Hepatocyte (in vitro differentiated cells): ENCODE measurements at regions not wholly inside any gene's neighbourhood (a gene's known extent, or its start where the extent isn't known, plus 50 kb on each side); places are given as distances from the start of the nearest gene placed in this dataset.

Source experiments
- DNase-seq: peaks from one replicate; pipeline ENCODE4 v3.0.0-alpha.2; 2016; ENCODE audit warnings: low spot score
- H2AFZ ChIP-seq: fragments of 200-600 bp; sonication (generic); 2 replicates; pipeline ENCODE4 v1.6.0; 2016; ENCODE audit warnings: antibody characterized with exemption, mild to moderate bottlenecking
- H3K27ac ChIP-seq: fragments of 200-600 bp; sonication (generic); 2 replicates; pipeline ENCODE4 v1.5.1; 2016; ENCODE audit warnings: mild to moderate bottlenecking
- H3K27me3 ChIP-seq: fragments of 200-600 bp; sonication (generic); 2 replicates; pipeline ENCODE4 v1.6.1; 2016
- H3K36me3 ChIP-seq: fragments of 200-600 bp; sonication (generic); replicated peaks from 2 replicates; pipeline ENCODE4 v1.5.1; 2016; ENCODE audit warnings: low read depth; ENCODE audit not compliant: insufficient read depth
- H3K4me1 ChIP-seq: fragments of 200-600 bp; sonication (generic); 2 replicates; pipeline ENCODE4 v1.5.1; 2016; ENCODE audit warnings: mild to moderate bottlenecking, moderate library complexity; ENCODE audit not compliant: insufficient read depth
- H3K4me2 ChIP-seq: fragments of 200-600 bp; sonication (generic); 2 replicates; pipeline ENCODE4 v1.6.0; 2016
- H3K4me3 ChIP-seq: fragments of 200-600 bp; sonication (generic); 2 replicates; pipeline ENCODE4 v1.5.1; 2016; ENCODE audit warnings: mild to moderate bottlenecking
- H3K79me2 ChIP-seq: fragments of 200-600 bp; sonication (generic); 2 replicates; pipeline ENCODE4 v1.6.0; 2017; ENCODE audit warnings: mild to moderate bottlenecking
- H3K9me2 ChIP-seq: fragments of 200-600 bp; sonication (generic); replicated peaks from 2 replicates; pipeline ENCODE4 v1.6.0; 2017; ENCODE audit warnings: mild to moderate bottlenecking; ENCODE audit not compliant: insufficient read depth
- H3K9me3 ChIP-seq: fragments of 200-600 bp; sonication (generic); 2 replicates; pipeline ENCODE4 v1.5.1; 2016; ENCODE audit warnings: low read depth, mild to moderate bottlenecking
- H4K20me1 ChIP-seq: fragments of 200-600 bp; sonication (generic); 2 replicates; pipeline ENCODE4 v1.6.0; 2016; ENCODE audit warnings: mild to moderate bottlenecking; ENCODE audit not compliant: insufficient read depth, poor library complexity, severe bottlenecking
- EZH2 ChIP-seq: fragments of 200-600 bp; sonication (generic); IDR thresholded peaks from 2 replicates; pipeline ENCODE4 v1.6.1; 2016; ENCODE audit warnings: antibody characterized with exemption, mild to moderate bottlenecking, borderline replicate concordance
- EZH2phosphoT487 ChIP-seq: fragments of 200-600 bp; sonication (generic); IDR thresholded peaks from one replicate; pipeline ENCODE4 v1.6.1; 2018; ENCODE audit warnings: antibody characterized with exemption, mild to moderate bottlenecking, low read depth, moderate library complexity; ENCODE audit not compliant: unreplicated experiment, severe bottlenecking
- WGBS: methylation state at CpG from one replicate; pipeline ENCODE4 v1.1.6; 2016; ENCODE audit warnings: low lambda C conversion rate; ENCODE audit errors: missing lambda C conversion rate; 5-methylcytosine and 5-hydroxymethylcytosine counted together
- TF ChIP-seq, protein P1 (sequence below): fragments of 200-600 bp; sonication (generic); IDR thresholded peaks from 2 replicates; pipeline ENCODE4 v1.5.1; 2016; ENCODE audit warnings: antibody characterized with exemption, mild to moderate bottlenecking; ENCODE audit not compliant: poor library complexity

DNA sequence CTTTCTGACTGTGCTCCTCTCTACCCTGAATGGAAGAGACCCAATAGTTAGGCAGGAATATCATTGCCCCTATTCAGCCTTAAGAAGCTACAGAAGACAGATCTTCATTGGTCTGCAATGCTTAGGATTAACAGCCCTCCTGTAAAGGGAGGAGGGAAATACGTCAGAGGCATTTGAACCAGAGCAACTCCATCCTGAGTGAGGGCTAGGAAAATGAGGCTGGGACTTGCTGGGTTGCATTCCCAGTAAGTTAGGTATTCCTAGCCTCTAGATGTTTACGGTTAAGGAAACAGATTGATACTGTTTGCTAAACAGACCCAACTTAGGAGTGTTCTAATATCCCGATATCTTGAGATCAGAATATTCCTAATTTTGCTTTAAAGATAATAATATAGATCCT is 63.5 kb downstream of the PCDH18 start:
- H3K27me3 ChIP-seq, result no peaks in the 10 kb centered on the region
- TF ChIP-seq EZH2, result no peak
- TF ChIP-seq, protein P1, sequence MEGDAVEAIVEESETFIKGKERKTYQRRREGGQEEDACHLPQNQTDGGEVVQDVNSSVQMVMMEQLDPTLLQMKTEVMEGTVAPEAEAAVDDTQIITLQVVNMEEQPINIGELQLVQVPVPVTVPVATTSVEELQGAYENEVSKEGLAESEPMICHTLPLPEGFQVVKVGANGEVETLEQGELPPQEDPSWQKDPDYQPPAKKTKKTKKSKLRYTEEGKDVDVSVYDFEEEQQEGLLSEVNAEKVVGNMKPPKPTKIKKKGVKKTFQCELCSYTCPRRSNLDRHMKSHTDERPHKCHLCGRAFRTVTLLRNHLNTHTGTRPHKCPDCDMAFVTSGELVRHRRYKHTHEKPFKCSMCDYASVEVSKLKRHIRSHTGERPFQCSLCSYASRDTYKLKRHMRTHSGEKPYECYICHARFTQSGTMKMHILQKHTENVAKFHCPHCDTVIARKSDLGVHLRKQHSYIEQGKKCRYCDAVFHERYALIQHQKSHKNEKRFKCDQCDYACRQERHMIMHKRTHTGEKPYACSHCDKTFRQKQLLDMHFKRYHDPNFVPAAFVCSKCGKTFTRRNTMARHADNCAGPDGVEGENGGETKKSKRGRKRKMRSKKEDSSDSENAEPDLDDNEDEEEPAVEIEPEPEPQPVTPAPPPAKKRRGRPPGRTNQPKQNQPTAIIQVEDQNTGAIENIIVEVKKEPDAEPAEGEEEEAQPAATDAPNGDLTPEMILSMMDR, result no peak
- TF ChIP-seq EZH2phosphoT487, result no peak
- no peak overlapping the region for H3K27ac ChIP-seq
- no peaks in the 10 kb centered on the region for H3K9me2 ChIP-seq
- H3K36me3 ChIP-seq, result no peaks in the 10 kb centered on the region
- no peak for DNase-seq
- H3K9me3 ChIP-seq, result no peaks in the 10 kb centered on the region
- H3K79me2 ChIP-seq, result no peaks in the 10 kb centered on the region
- no peak overlapping the region for H3K4me2 ChIP-seq
- H3K4me3 ChIP-seq, result no peak overlapping the region
- H3K4me1 ChIP-seq, result peaks cover under 1% of the 10 kb centered on the region
- WGBS, result 96% methylated on average over 3 of the region's 3 CpGs
- H4K20me1 ChIP-seq, result no peaks in the 10 kb centered on the region
- no peak overlapping the region for H2AFZ ChIP-seq

DNA sequence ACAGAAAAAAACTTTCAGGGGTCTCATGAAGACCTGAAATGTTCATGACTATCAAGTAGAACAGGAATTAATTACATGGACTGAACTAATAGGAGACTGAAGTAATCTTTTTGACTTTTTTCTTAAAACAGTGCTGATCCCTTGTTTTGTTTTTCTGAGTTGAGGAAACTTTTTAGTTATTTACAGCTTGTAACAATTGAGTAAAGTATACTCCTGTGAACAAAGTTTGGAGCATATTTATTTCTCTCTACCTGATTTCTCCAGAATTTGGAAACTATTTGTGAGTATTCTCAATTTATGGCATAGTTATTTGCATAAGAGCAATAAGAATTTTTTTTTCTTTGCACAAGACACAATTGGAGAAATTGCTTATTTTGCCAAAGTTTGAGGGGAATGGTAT is 64.8 kb downstream of the PCDH18 start:
- no peak overlapping the region for H2AFZ ChIP-seq
- H3K4me3 ChIP-seq, result no peak overlapping the region
- H3K27ac ChIP-seq, result no peak overlapping the region
- no peaks in the 10 kb centered on the region for H3K27me3 ChIP-seq
- no peaks in the 10 kb centered on the region for H3K9me2 ChIP-seq
- H3K4me1 ChIP-seq, result no peaks in the 10 kb centered on the region
- no peaks in the 10 kb centered on the region for H3K36me3 ChIP-seq
- no peak for DNase-seq
- no peaks in the 10 kb centered on the region for H3K79me2 ChIP-seq
- TF ChIP-seq EZH2phosphoT487, result no peak
- TF ChIP-seq, protein P1, result no peak
- no peak for TF ChIP-seq EZH2
- no peak overlapping the region for H3K4me2 ChIP-seq
- no peaks in the 10 kb centered on the region for H4K20me1 ChIP-seq
- H3K9me3 ChIP-seq, result no peaks in the 10 kb centered on the region

DNA sequence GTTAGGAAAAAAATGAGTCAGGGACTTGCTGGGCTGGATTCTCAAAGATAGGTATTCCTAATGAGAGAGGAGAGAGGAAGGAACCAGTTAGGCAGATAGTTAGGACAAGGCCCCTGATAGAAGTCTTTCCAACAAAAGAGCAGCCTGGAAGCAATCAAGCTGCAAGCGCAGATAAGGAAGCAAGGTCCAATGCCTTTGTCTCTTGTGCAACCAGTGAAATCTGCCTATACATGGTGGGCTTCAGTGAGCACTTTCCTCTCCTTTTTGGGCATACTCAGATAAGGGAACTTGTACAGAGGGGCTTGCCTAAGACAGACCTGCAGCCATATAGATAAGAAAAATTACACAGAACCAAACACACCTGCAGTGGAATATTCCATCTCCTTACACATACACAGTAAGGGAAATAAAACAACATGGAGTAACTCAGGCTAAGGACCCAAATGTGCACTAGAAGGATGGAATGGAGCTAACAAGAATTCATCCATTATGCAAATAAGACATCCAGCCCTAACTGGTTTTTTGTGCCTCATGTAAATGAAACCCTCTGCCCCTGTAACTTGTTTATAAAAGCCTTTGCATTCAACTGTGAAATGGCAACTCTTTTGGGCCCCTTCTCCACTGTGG is 68.8 kb downstream of the PCDH18 start:
- TF ChIP-seq EZH2phosphoT487, result no peak
- no peak for TF ChIP-seq EZH2
- TF ChIP-seq, protein P1, result no peak
- no peak overlapping the region for H3K27ac ChIP-seq
- WGBS, result 67% methylated on average over 1 of the region's 1 CpG

More for the DNA sequence above, 68.8 kb downstream of the PCDH18 start:
- Histone ChIP-seq H3K4me2 (no peak overlapping the region), H3K9me2 (no peaks in the 10 kb centered on the region), H3K36me3 (no peaks in the 10 kb centered on the region), H3K79me2 (no peaks in the 10 kb centered on the region), H3K4me3 (no peak overlapping the region), H4K20me1 (no peaks in the 10 kb centered on the region), H3K9me3 (no peaks in the 10 kb centered on the region), H3K27me3 (no peaks in the 10 kb centered on the region), H2AFZ (no peak overlapping the region), H3K4me1 (no peaks in the 10 kb centered on the region)
- DNase-seq, result no peak
